ENCODE measurements at regions not wholly inside any gene's neighbourhood (a gene's known extent, or its start where the extent isn't known, plus 50 kb on each side); places are given as distances from the start of the nearest gene placed in this dataset.

- no peak overlapping the region for H2AFZ ChIP-seq (ENCODE audit: insufficient read depth, low read depth, low read length, poor library complexity, severe bottlenecking)
Measured at GRCh38 chrX:1807301-1807731, 192.5 kb downstream of the ASMT start.

GRCh38 chrX:1809581-1809980 lies 194.7 kb downstream of the ASMT start:
- peaks cover 8 to 14% (median 10%) of the 10 kb centered on the region in 3 donors for H3K27me3 Mint-ChIP-seq (ENCODE audit: low read depth in 3 of 3)
- 93% methylated on average over 3 of the region's 5 CpGs for WGBS (ENCODE audit: insufficient coverage)
- H3K4me1 ChIP-seq (ENCODE audit: control insufficient read depth in 1 of 2, insufficient read depth in 2 of 2, low read length in 2 of 2), result no peaks in the 10 kb centered on the region
- H3K9me3 ChIP-seq (replicated peaks in 1 of 2; ENCODE audit: control insufficient read depth in 1 of 2, insufficient read depth in 1 of 2, low read length in 2 of 2), result peaks cover 0 to 8% of the 10 kb centered on the region in 2 donors
- peaks cover 1 to 9% (median 3%) of the 10 kb centered on the region in 7 donors for H3K9me3 Mint-ChIP-seq
- intact Hi-C loops (cut with micrococcal nuclease), result no loop called here
- no peaks in the 10 kb centered on the region for H4K20me1 ChIP-seq (ENCODE audit: insufficient read depth, low read length)
- no peaks in the 10 kb centered on the region for H3K36me3 Mint-ChIP-seq
- H3K36me3 ChIP-seq (replicated peaks in 1 of 2; ENCODE audit: control insufficient read depth in 1 of 2, insufficient read depth in 2 of 2, low read length in 2 of 2), result no peaks in the 10 kb centered on the region
- no peaks in the 10 kb centered on the region for H3K79me2 ChIP-seq (ENCODE audit: insufficient read depth, low read length)
- no peak for TF ChIP-seq CTCF (IDR thresholded peaks at IDR 0.05)
- no peaks in the 10 kb centered on the region for H3K4me1 Mint-ChIP-seq
- no peak overlapping the region for H3K4me3 Mint-ChIP-seq
- no peak overlapping the region for H3K9ac ChIP-seq (ENCODE audit: insufficient read depth, low read length, poor library complexity, severe bottlenecking)
- H3K27ac ChIP-seq (ENCODE audit: low read depth in 1 of 2, low read length in 2 of 2), result no peak overlapping the region
- no peak overlapping the region for H3K4me2 ChIP-seq (replicated peaks; ENCODE audit: extremely low read depth, low read length, poor library complexity, severe bottlenecking)
- no peak overlapping the region for H2AFZ ChIP-seq (ENCODE audit: insufficient read depth, low read depth, low read length, poor library complexity, severe bottlenecking)
- DNase-seq, result no peak
- H3K4me3 ChIP-seq (replicated peaks in 1 of 3; ENCODE audit: low read depth in 2 of 3, low read length in 3 of 3), result no peak overlapping the region
- H3K27me3 ChIP-seq (ENCODE audit: control insufficient read depth in 2 of 2, insufficient read depth in 2 of 2, low read length in 2 of 2), result peaks cover 0 to 7% of the 10 kb centered on the region in 2 donors
- H3K27ac Mint-ChIP-seq, result no peak overlapping the region

More at GRCh38 chrX:1807301-1807731, 192.5 kb downstream of the ASMT start:
- peaks cover 4 to 14% (median 9%) of the 10 kb centered on the region in 3 donors for H3K27me3 Mint-ChIP-seq (ENCODE audit: low read depth in 3 of 3)
- Histone ChIP-seq H3K9ac (ENCODE audit: insufficient read depth, low read length, poor library complexity, severe bottlenecking) (no peak overlapping the region), H3K27ac (ENCODE audit: low read depth in 1 of 2, low read length in 2 of 2) (no peak overlapping the region), H4K20me1 (ENCODE audit: insufficient read depth, low read length) (no peaks in the 10 kb centered on the region), H3K4me3 (replicated peaks in 1 of 3; ENCODE audit: low read depth in 2 of 3, low read length in 3 of 3) (no peak overlapping the region), H3K9me3 (replicated peaks in 1 of 2; ENCODE audit: control insufficient read depth in 1 of 2, insufficient read depth in 1 of 2, low read length in 2 of 2) (peaks cover 0 to 8% of the 10 kb centered on the region in 2 donors), H3K79me2 (ENCODE audit: insufficient read depth, low read length) (no peaks in the 10 kb centered on the region), H3K36me3 (replicated peaks in 1 of 2; ENCODE audit: control insufficient read depth in 1 of 2, insufficient read depth in 2 of 2, low read length in 2 of 2) (no peaks in the 10 kb centered on the region), H3K4me2 (replicated peaks; ENCODE audit: extremely low read depth, low read length, poor library complexity, severe bottlenecking) (no peak overlapping the region), H3K4me1 (ENCODE audit: control insufficient read depth in 1 of 2, insufficient read depth in 2 of 2, low read length in 2 of 2) (no peaks in the 10 kb centered on the region), H3K27me3 (ENCODE audit: control insufficient read depth in 2 of 2, insufficient read depth in 2 of 2, low read length in 2 of 2) (peaks cover 0 to 7% of the 10 kb centered on the region in 2 donors)
- H3K9me3 Mint-ChIP-seq, result peaks cover 1 to 9% (median 3%) of the 10 kb centered on the region in 7 donors
- H3K4me3 Mint-ChIP-seq, result no peak overlapping the region
- WGBS (ENCODE audit: insufficient coverage), result 60% methylated on average over 6 of the region's 12 CpGs
- TF ChIP-seq CTCF (IDR thresholded peaks at IDR 0.05), result no peak
- no peaks in the 10 kb centered on the region for H3K4me1 Mint-ChIP-seq
- H3K36me3 Mint-ChIP-seq, result no peaks in the 10 kb centered on the region
- no peak for DNase-seq
- intact Hi-C loops (cut with micrococcal nuclease), result no loop called here
- no peak overlapping the region for H3K27ac Mint-ChIP-seq

All from CD14-positive monocyte (primary cell).